Suppressor macrophage treated with lipopolysaccharide for 4 hours (primary cell): ENCODE measurements at regions not wholly inside any gene's neighbourhood (a gene's known extent, or its start where the extent isn't known, plus 50 kb on each side); places are given as distances from the start of the nearest gene placed in this dataset.
"Not testable (repeated sequence)": the region's sequence is repeated elsewhere in the genome, so short reads cannot be mapped to it uniquely, and the experiment has no call there.

Experiments
- DNase-seq: peaks from one replicate; pipeline ENCODE4 v3.0.0-alpha.2; 2020

GRCh38 chr4:38386005-38386551 lies 277.9 kb upstream of the KLF3 start:
- DNase-seq: no peak

- no peak for DNase-seq
Measured at GRCh38 chr4:38386654-38387188, 277.3 kb upstream of the KLF3 start.

GRCh38 chr4:38387348-38387747 lies 276.7 kb upstream of the KLF3 start:
- DNase-seq: no peak

DNA sequence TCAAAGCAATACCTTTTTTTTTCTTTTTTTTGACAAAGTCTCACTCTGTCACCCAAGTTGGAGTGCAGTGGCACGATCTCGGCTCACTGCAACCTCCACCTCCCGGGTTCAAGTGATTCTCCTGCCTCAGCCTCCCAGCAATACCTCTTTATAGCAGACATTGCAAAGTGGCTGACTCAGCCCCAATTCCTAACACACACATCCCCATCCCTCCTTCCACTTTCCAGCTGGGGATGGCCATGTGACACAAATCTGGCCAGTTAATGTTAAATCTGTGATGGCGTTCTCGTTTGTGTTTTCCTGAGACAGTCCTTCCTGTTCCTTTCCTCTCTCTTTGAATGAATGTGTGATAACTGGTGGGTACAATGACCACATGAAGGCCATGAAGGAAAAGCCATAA lies 276.2 kb upstream of the KLF3 start:
- no peak for DNase-seq

DNA sequence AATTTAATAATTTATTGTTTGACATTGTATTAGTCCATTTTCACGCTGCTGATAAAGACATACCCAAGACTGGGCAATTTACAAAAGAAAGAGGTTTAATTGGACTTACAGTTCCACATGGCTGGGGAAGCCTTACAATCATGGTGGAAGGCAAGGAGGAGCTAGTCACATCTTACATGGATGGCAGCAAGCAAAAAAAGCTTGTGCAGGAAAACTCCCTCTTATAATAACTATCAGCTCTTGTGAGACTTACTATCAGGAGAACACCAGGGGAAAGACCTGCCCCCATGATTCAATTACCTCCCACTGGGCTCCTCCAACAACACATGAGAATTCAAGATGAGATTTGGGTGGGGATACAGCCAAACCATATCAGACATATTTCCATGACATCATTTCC lies 275.1 kb upstream of the KLF3 start:
- not testable (repeated sequence) for DNase-seq

DNA sequence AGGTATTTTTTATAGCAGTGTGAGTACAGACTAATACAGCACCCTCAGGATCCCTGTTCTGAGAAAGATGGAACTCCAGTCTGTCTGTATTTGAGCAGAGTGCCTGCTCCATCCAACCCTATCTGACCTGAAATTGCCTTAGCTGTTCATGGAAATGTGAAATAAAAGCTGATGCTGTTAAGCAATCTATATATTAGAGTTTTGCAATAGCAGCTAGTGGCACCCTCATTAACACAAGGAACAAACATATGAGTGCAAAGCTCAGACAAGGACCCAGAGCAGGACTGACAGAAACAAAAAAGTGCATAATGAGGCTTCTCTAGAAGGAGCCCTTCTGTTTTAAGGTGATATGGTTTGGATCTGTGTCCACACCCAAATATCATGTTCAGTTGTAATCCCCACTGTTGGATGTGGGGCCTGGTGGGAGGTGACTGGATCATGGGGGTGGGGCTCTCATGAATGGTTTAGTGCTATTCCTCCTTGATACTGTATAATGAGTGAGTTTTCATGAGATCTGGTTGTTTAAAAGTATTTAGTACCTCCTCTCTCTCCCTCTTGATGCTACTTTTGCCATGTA lies 272.9 kb upstream of the KLF3 start:
- no peak for DNase-seq

GRCh38 chr4:38392223-38392855 lies 271.7 kb upstream of the KLF3 start:
- DNase-seq: no peak

- no peak for DNase-seq
Measured at GRCh38 chr4:38396091-38396490, 267.9 kb upstream of the KLF3 start.

DNA sequence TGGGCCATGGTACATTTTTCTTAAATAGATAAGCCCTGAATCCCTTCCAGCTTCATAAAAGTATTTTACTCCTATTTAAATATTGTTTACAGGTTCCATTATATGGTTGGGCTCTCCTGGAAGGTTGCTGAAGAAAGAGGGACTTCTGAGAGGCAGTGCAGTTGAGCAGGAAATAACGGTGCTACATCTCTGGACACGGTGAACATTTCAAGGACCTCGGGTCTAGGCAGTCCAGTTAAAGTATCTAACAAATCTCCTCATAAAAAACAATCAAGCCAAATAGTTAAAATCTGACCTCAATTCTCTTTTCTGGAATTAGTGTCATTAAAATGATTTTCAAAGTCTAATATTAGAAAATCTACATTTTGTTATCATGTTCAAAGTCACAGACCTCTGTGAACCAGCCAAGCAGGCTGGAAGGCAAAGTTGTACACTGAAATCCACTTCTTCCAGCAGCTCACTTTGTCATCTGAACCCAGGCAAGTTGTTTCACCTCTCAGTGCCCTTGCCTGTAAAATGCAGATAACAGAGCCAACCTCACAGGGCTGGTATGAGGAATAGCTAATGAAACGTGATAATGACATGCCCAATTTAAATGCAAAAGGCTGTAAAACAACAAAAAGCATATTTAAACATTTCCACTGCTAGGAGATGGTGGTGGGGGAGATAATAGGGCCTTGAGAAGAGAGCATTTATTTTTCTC lies 267.0 kb upstream of the KLF3 start:
- no peak for DNase-seq

DNA sequence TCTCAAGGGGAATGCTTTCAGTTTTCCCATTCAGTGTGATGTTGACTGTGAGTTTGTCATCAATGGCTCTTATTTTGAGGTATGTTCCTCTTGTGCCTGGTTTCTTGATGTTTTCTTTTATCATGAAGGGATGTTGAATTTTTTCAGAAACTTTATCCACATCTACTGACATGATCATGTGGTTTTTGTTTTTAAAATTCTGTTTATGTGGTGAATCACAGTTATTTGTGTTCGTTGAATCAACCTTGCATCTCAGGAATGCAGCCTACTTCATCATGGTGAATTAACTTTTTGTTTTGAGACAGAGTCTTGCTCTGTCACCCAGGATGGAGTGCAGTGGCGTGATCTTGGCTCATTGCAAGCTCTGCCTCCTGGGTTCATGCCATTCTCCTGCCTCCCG lies 263.1 kb upstream of the KLF3 start:
- DNase-seq: no peak

DNA sequence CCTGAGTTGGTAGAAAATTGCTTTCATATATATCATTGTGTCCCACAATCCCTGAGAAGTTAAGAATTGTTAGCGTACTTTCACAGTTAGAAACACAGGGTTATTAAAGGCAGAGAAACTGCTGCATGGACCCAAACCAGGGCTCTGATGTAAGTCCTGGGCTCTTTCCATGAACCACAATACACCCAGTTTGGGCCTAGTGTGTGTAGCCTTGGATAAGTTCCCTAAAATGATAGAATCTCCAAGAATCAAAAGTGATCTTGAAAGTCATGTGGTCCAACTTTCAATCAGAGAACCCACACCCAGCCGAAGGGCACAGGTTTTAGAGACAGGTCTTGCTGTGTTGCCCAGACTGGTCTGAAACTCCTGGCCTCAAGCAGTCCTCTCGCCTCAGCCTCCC lies 257.8 kb upstream of the KLF3 start:
- no peak for DNase-seq

DNA sequence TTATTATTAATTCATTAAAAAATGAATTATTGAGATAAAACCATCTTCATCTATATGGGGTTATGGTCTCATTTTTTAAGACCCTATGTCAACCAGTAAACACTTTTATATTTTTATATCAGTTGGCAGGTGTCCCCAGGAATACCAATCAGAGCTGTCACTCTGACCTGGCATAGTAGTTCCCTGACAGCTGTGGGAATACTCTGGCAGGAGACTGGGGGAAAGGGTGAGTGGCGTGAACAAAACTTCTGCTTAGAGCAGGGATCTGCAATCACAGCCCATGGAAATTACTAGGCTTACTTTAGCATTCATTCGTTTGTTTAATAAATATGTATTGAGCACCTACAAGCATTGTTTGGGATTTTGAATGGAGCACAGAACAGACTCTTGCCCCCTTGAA lies 254.1 kb upstream of the KLF3 start:
- DNase-seq: no peak

DNA sequence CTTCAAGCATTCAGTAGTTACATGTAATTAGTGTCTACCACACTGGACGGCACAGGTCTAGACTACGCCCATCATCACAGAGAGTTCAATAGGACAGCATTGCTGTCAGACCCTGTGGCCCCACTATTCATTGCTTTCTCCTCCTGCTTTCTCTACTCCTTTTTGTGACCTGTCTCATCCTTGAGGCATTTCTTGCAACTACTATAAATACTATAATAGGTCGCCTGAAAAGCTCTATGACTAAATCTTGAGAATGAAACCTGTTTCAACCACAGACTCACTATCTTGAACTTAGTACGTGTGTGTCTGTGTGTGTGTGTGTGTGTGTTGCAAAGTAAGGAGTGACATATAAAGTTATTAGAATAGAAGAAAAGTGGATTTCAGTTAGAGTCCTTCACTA lies 252.9 kb upstream of the KLF3 start:
- no peak for DNase-seq

- no peak for DNase-seq
Measured at GRCh38 chr4:38411981-38412536, 251.9 kb upstream of the KLF3 start.

GRCh38 chr4:38413524-38414341 lies 250.3 kb upstream of the KLF3 start:
- DNase-seq: no peak

- DNase-seq: no peak
Measured at GRCh38 chr4:38414410-38414809, 249.6 kb upstream of the KLF3 start.

GRCh38 chr4:38415682-38416081 lies 248.3 kb upstream of the KLF3 start:
- no peak for DNase-seq

DNA sequence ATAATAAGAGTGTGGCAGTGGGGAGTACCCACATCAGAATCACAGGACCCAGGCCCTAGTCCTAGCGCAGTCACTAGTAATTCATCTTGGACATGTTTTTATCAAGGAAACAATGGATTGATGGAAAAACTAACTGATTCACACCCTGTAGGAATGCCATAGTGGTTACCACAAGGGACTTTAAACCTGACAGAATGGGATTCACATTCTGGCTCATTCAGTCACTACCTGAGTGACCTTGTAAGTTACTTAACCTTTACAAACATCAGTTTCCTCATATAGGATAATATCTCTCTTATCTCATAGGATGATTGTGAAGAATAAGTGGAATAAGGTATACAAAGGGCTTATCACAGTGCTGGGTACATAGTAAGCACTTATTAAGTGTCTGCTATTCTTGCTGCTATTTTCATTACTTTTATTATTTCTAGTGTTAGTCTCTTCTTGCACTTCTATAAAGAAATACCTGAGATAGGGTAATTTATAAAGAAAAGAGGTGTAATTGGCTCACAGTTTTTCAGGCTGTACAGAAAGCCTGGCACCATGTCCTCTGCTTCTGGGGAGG lies 247.5 kb upstream of the KLF3 start:
- DNase-seq: no peak

GRCh38 chr4:38420254-38420653 lies 243.7 kb upstream of the KLF3 start:
- DNase-seq: not testable (repeated sequence)

DNA sequence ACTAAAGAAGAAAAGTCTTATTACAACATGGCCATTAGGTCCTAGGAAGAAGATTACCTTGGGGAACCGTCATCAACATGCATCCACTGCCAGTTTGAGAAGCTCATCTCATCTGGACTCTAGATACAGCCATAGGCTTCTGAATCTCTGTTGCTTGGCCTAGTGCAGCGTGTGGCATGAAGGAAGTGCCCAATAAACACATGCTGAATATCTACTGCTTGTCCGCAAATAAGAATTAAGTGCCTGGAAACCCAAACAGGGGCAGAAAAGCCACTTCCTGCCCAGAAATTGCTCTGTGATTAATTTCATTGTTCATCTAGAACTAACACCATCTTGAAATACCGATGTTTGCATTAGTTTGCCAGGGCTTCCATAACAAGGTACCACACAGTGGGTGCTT lies 241.1 kb upstream of the KLF3 start:
- no peak for DNase-seq

DNA sequence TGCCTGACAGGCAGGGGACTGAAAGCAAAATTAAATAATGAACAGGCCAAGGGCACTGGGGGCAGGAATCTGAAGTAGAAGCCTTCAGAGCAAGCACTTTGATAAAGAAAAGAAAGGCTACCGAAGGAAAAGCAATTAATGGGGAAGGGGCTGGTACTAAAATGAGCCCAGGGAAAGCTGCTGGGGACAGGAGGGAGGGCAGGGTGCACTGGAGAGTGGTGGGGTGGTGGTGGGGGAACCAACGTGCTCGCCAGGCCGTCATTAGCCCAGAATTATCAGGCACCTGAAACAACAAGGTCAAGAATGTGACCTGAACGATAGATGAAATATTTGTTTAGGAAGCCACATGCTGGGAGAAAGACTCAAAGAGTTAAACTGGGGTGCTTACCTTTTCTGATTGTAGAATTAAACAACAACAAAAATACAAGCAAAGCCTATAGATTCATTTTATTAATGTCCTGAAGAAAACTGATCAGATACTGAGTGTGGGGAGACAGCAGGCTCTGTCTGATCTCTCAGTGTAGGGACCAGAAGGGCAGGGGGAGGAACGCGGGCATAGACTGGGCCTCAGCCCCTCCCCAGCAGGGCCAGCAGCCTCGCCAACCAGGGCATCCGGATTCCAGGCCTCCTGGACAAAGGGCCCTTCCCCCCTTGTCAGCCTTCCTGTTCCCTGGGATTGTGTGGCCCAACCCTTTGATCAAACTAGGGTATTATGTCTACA lies 239.7 kb upstream of the KLF3 start:
- DNase-seq: no peak

- no peak for DNase-seq
Measured at GRCh38 chr4:38426532-38426931, 237.5 kb upstream of the KLF3 start.
